HG02759 (cell line): ENCODE measurements at regions not wholly inside any gene's neighbourhood (a gene's known extent, or its start where the extent isn't known, plus 50 kb on each side); places are given as distances from the start of the nearest gene placed in this dataset.

Experiments used
- ATAC-seq: cut with Tn5 transposase; IDR thresholded peaks from one replicate; pipeline ENCODE4 v1.9.1; 2021; ENCODE audit warnings: mild to moderate bottlenecking, moderate library complexity; ENCODE audit not compliant: unreplicated experiment

GRCh38 chr3:189042832-189043231, 128.9 kb upstream of the TPRG1 start:
- ATAC-seq = no peak

GRCh38 chr3:189049458-189050236, 122.1 kb upstream of the TPRG1 start:
- no peak for ATAC-seq

GRCh38 chr3:189053322-189053721, 118.4 kb upstream of the TPRG1 start:
- no peak for ATAC-seq

- no peak for ATAC-seq
Measured at GRCh38 chr3:189056646-189057335, 115.0 kb upstream of the TPRG1 start.

GRCh38 chr3:189057369-189057768, 114.4 kb upstream of the TPRG1 start:
- ATAC-seq = no peak

GRCh38 chr3:189058071-189058470, 113.7 kb upstream of the TPRG1 start:
- ATAC-seq = no peak

GRCh38 chr3:189070965-189071364, 100.8 kb upstream of the TPRG1 start:
- no peak for ATAC-seq

GRCh38 chr3:189071446-189071845, 100.3 kb upstream of the TPRG1 start:
- ATAC-seq = no peak

- ATAC-seq = no peak
Measured at GRCh38 chr3:189076449-189076848, 95.3 kb upstream of the TPRG1 start.

GRCh38 chr3:189080745-189081144, 91.0 kb upstream of the TPRG1 start:
- ATAC-seq = no peak

- no peak for ATAC-seq
Measured at GRCh38 chr3:189082666-189083427, 88.9 kb upstream of the TPRG1 start.

- ATAC-seq = no peak
Measured at GRCh38 chr3:189084620-189085019, 87.2 kb upstream of the TPRG1 start.

- ATAC-seq = no peak
Measured at GRCh38 chr3:189092547-189092946, 79.2 kb upstream of the TPRG1 start.

GRCh38 chr3:189094539-189094938, 77.2 kb upstream of the TPRG1 start:
- no peak for ATAC-seq

GRCh38 chr3:189096092-189096491, 75.7 kb upstream of the TPRG1 start:
- ATAC-seq = no peak

- ATAC-seq = no peak
Measured at GRCh38 chr3:189099031-189099471, 72.7 kb upstream of the TPRG1 start.

GRCh38 chr3:189099505-189100290, 72.1 kb upstream of the TPRG1 start:
- ATAC-seq = no peak

GRCh38 chr3:189100866-189101265, 70.9 kb upstream of the TPRG1 start:
- ATAC-seq = no peak

GRCh38 chr3:189101594-189101993, 70.2 kb upstream of the TPRG1 start:
- ATAC-seq = no peak

GRCh38 chr3:189103208-189103607, 68.6 kb upstream of the TPRG1 start:
- no peak for ATAC-seq

- no peak for ATAC-seq
Measured at GRCh38 chr3:189108067-189108466, 63.7 kb upstream of the TPRG1 start.
